ENCODE measurements at regions not wholly inside any gene's neighbourhood (a gene's known extent, or its start where the extent isn't known, plus 50 kb on each side); places are given as distances from the start of the nearest gene placed in this dataset.

DNA sequence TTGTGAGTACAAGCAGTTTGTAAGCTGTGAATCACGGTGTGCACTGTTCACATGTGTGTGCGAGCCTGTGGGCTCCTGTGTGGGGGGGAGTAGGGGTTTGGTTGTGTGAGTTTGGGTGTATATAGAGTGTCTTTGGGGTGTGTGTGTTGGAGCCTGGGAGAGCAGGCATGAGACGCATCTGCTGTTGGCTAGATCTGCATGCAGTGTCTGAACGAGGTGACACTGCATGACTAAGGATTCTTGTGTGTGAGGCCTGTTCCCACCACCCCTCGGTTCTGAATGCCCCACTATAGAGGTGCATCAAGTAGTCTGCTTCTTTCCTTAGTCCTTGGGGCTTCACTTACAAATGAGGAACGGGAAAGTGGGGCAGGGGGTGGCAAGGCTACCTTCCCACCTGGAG lies 68.4 kb downstream of the MAGEF1 start:
- H3K9me3 ChIP-seq, result no peaks in the 10 kb centered on the region
- no peaks in the 10 kb centered on the region for H3K27me3 ChIP-seq (replicated peaks in 1 of 7)
- no peaks in the 10 kb centered on the region for H3K36me3 ChIP-seq
- no peak overlapping the region for H3K27ac ChIP-seq
- intact Hi-C loops (cut with DNase I; ENCODE audit: low total_unique reads), result no loop called here
- H3K4me1 ChIP-seq, result peaks cover 0 to 2% (median 0%) of the 10 kb centered on the region in 6 donors
- TF ChIP-seq POLR2AphosphoS5 (IDR thresholded peaks at IDR 0.05) (no peak), POLR2A (IDR thresholded peaks at IDR 0.05) (no peak)
- TF ChIP-seq, protein P1, sequence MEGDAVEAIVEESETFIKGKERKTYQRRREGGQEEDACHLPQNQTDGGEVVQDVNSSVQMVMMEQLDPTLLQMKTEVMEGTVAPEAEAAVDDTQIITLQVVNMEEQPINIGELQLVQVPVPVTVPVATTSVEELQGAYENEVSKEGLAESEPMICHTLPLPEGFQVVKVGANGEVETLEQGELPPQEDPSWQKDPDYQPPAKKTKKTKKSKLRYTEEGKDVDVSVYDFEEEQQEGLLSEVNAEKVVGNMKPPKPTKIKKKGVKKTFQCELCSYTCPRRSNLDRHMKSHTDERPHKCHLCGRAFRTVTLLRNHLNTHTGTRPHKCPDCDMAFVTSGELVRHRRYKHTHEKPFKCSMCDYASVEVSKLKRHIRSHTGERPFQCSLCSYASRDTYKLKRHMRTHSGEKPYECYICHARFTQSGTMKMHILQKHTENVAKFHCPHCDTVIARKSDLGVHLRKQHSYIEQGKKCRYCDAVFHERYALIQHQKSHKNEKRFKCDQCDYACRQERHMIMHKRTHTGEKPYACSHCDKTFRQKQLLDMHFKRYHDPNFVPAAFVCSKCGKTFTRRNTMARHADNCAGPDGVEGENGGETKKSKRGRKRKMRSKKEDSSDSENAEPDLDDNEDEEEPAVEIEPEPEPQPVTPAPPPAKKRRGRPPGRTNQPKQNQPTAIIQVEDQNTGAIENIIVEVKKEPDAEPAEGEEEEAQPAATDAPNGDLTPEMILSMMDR (IDR thresholded peaks at IDR 0.05 in 8 of 11, conservative IDR thresholded peaks at IDR 0.05 in 3 of 11), result no peak
- DNase-seq, result no peak
- WGBS, 5 donors, result 63 to 76% (median 72%) methylated on average over 6 of the region's 6 CpGs
- H3K4me3 ChIP-seq, result no peak overlapping the region

DNA sequence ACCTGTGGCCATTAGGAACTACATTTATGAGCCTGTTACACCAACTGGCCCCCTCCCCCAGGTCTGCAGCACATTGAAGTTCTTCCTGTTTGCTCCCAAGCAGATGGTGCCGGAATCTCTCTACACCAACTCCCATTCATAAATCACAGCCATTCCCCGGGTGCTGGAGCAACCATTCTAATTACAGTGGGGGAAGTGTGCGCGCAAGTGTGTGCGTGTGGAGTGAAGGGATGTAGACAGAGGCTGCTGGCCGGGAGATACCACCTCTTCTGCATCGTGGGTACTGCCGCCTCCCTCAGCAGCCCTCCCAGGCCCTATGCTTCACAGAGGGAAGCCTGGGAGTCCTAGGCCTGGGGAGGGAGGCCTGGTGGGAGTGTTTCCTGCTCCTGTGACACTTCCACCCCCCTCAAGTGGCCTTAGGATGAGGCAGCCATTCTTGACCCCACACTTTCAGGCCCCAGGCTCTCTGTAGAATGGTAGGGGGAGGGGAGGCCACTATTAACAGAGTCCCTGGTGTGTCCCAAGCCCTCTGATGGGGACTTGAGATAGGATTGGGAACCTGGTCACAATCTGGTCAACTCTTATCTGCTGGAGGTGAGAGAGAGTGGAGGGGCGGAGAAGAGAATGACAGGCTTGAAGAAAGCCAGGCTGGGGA lies 69.1 kb downstream of the MAGEF1 start:
- Histone ChIP-seq H3K27me3 (replicated peaks in 1 of 7) (no peaks in the 10 kb centered on the region), H3K4me3 (no peak overlapping the region), H3K9me3 (no peaks in the 10 kb centered on the region), H3K36me3 (no peaks in the 10 kb centered on the region), H3K4me1 (peaks cover 0 to 8% (median 0%) of the 10 kb centered on the region in 6 donors), H3K27ac (no peak overlapping the region)
- 22 to 78% (median 47%) methylated on average over 7 to 9 of the region's 9 CpGs for WGBS, 5 donors
- intact Hi-C loops (cut with DNase I; ENCODE audit: low total_unique reads), result no loop called here
- TF ChIP-seq, protein P1 (IDR thresholded peaks at IDR 0.05 in 8 of 11, conservative IDR thresholded peaks at IDR 0.05 in 3 of 11), result no peak
- TF ChIP-seq POLR2AphosphoS5 (IDR thresholded peaks at IDR 0.05) (no peak), POLR2A (IDR thresholded peaks at IDR 0.05) (no peak)
- DNase-seq, result no peak

DNA sequence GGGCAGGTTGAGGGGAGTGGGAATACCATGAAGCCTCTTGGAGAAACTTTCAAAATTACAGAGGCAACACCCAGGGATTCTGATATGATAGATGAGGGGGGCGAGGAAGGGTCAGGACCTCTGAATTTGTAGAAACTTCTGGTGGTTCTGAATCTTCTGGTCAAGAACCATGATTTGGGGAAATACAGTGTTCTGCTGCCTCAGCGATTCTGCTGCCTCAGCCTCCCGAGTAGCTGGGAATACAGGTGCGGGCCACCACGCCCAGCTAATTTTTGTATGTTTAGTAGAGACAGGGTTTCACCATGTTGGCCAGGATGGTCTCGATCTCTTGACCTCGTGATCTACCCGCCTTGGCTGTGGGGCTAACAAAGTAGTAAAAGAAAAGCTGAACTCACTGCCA lies 70.4 kb downstream of the MAGEF1 start:
- TF ChIP-seq, protein P1 (IDR thresholded peaks at IDR 0.05 in 8 of 11, conservative IDR thresholded peaks at IDR 0.05 in 3 of 11), result no peak
- TF ChIP-seq POLR2AphosphoS5 (IDR thresholded peaks at IDR 0.05) (no peak), POLR2A (IDR thresholded peaks at IDR 0.05) (no peak)
- intact Hi-C loops (cut with DNase I; ENCODE audit: low total_unique reads), result no loop called here
- H3K27me3 ChIP-seq (replicated peaks in 1 of 7), result no peaks in the 10 kb centered on the region
- DNase-seq, result no peak
- no peaks in the 10 kb centered on the region for H3K36me3 ChIP-seq
- 86 to 98% (median 93%) methylated on average over 8 of the region's 8 CpGs for WGBS, 5 donors
- H3K4me3 ChIP-seq, result no peak overlapping the region
- no peaks in the 10 kb centered on the region for H3K9me3 ChIP-seq
- no peak overlapping the region for H3K27ac ChIP-seq
- H3K4me1 ChIP-seq, result peaks cover 0 to 22% (median 3%) of the 10 kb centered on the region in 6 donors

DNA sequence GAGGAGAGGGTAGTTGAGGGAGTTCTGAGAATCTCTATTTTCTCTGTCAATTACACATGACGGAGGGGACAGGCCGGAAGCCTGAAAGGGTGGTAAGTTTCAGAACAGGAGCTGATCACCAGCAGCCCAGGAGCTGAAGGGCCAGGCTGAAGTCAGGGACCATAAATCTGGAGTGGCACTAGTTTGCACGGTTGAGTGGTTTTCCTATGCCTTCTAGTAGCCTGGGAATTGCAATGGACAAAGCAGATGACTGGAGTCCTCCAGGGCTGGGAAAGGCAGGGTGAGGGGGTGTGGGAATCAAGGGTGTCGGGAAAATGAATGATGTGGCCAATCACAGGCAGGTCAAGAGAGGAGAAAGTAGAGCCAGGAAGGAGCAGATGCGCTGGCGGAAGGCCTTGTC lies 72.5 kb downstream of the MAGEF1 start:
- DNase-seq, result no peak
- Histone ChIP-seq H3K4me3 (no peak overlapping the region), H3K27ac (peak overlapping the region in 2 of 8 donors; percentile 56 to 80), H3K4me1 (peaks cover 0 to 30% (median 3%) of the 10 kb centered on the region in 6 donors), H3K36me3 (no peaks in the 10 kb centered on the region), H3K27me3 (replicated peaks in 1 of 7) (peaks cover 0 to 18% (median 0%) of the 10 kb centered on the region in 7 donors), H3K9me3 (no peaks in the 10 kb centered on the region)
- 83 to 92% (median 89%) methylated on average over 6 of the region's 6 CpGs for WGBS, 5 donors
- TF ChIP-seq, protein P1 (IDR thresholded peaks at IDR 0.05 in 8 of 11, conservative IDR thresholded peaks at IDR 0.05 in 3 of 11), result no peak
- no peak for TF ChIP-seq POLR2AphosphoS5 (IDR thresholded peaks at IDR 0.05)
- TF ChIP-seq POLR2A (IDR thresholded peaks at IDR 0.05), result no peak
- intact Hi-C loops (cut with DNase I; ENCODE audit: low total_unique reads), result no loop called here

Data from spleen (tissue), 11 donors.